NCI-H1436 (cell line): ENCODE measurements at regions not wholly inside any gene's neighbourhood (a gene's known extent, or its start where the extent isn't known, plus 50 kb on each side); places are given as distances from the start of the nearest gene placed in this dataset.

Experiments
- DNase-seq: peaks from one replicate; lab custom pipeline; 2025; lab: John Stamatoyannopoulos, UW

DNA sequence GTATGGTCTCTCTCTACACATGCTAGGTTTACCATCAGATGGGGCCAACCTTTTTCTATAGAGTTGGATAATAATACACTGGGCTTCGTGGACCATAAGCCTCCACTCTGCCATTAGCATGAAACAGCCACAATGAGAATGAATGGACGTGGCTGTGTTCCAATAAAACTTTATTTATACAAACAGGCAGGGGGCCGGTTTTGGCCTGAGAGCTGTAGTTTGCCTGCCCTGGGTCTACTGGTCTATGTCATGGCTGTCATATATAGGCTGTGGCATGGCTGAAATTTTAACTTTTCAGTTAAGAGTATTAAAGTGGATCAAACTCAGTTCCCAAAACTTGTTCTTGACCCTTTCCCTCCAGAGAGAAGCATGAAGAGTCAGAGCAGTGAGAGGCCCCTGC is 120.3 kb upstream of the MYL2 start:
- no peak for DNase-seq

DNA sequence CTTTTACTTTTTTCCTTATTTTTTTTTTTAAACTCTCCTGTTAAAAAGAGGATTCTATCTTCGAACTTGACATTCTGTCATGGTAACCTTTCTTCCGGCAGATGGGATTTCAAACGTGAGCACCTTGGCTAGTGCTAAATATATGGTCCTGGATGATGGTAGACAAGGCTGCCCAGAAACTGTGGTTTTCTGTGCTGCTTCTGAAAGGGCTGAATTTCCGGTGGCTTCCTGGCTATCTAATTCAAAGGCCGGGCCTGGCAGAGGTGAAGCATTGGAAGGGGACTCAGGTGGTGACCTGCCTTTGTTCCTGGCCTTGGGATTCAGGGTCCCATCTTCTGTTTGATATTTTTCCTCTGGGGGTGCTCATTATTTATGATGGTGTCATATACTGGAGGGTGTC is 118.6 kb upstream of the MYL2 start:
- no peak for DNase-seq

DNA sequence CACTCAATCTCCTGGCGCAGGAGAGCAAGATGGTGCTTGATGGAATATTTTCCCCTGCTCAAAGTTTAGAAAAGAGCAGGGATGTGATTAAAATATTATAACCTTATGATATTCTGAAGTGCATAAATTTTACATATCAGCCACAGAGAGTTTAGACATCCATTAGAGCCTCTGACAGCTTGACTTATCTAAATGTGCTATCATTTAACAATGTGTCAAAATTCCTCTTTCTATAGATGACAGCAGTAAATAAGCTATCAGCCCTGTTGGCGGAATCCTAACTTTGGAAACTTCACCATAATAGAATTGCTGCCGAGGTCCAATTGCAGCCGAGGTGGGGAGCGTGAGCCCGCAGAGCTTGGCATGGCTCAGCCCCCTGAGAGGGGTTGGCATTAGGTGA is 117.7 kb upstream of the MYL2 start:
- DNase-seq = no peak

DNA sequence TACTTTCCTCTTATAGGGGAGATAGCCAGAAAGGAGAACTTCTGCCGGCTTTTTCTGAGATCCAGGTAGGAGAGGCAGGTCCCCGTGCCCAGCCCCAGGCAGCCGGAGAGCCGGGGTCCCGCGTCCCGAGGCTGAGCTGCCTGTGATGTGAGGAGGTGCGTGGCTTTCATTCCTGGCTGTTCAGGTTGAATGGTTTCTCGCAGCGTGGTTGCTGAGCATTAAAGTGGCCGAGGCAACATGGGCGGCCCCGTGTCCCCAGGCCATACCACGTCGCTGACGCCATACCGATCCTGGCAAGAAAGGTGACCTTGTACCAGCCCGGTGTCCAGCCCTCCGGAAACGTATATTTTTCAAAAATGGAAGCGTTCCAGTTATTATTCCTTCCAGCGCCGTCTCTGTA is 116.7 kb upstream of the MYL2 start:
- DNase-seq = no peak

DNA sequence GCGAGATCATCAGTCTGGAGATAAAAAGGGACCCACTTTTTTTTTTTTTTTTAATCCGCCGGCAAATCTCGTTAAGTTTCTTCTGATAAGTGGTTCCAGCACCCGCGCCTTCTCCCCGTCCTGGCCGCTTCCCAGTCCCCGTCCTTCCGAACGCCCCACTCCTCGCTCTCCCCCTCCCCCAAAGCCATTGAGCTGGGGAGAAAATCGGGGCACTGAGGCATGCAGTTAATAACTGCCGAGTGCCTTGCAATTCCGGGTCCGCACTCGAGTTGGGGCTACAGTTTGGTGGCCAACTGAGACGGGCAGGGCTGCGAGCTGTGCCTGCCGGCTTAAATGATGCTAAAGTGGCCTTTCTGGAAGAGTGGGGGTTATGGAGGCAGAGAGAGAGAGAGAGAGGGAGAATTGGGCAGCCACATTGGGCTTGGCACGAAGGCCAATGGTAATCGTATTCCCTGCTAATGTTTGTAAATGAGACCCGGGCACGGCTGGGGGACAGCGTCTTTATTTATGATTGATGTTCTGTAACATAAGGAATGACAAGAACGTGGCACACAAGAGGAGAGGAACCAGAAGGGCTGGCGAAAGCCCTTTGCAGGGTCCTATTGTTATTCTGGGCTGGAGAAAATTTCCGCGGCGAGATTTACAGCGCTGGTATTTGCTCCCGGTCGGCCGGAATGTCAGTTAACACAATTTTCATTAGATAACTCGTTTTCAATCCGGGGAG is 115.4 kb upstream of the MYL2 start:
- no peak for DNase-seq

DNA sequence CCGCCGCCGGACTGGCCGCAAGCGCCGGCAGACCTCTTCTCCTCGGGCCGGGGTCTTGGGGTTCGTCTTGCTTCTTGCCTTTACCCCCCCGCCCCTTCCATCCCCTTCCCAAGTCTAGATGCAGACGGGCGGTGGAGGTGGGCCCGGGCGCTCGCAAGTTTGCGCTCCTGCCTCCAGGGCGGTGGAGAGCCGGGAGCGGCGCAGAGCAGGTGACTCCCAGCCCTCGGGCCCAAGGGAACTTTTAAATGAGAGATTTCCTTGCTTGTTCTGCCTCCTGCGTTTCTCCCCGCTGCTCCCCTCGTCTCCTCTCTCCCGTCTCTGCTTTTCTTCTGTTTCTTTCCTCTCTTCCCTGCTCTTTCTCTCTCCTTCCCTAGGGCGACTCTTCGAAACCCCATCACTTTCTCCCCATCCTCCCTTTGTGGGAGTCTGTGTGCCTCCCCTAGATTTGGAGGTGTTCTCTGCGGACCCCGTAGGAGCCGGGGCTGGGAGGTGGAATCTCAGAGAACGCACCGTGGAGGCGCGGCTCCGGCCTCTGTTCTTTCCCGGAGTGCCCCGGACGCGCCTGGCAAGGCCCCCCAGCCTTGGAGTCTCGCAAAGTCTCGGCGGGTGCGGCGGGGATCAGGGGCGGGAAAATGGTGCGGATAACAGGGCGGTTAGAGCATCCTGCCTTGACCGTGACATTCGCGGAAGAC is 114.7 kb upstream of the MYL2 start:
- DNase-seq = no peak

DNA sequence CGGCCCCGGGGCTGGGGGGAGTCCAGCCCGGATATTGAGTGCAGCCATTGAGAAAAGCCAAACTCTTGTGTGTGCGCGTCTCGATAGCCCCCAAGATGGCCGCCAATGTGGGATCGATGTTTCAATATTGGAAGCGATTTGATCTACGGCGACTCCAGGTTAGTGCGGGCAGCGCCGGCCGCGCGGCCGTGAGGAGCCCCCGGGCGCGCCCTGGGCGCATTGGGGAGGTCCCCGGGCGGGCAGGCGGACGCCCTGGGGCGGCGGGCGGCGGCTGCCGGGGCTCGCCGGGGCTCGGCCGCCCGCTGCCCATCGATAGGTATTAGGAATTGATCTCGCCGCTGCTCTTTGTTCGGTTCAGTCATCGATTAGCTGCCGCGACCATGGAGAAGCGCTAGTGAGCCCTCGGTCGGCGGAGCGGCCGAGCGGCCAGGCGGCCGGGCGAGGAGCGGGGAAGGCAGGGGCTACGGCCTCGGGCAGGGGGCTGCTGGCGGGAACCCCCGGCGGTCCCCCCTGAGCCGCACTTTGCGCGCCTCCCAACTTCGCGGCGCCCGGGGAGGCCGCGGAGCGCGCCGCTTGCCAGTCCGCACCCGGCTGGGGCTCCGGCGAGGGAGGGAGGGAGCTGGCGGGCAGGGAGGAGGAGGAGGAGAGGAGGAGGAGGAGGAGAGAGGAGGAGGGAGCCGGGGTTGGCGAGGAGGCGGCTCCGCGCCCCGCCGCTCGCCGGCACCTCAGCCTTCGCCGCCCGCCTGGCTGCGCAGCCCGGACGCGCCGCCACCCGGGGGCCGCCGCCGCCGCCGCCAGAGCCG is 113.9 kb upstream of the MYL2 start, which contains the start of gene CUX2:
Gene CUX2 (plus strand): TSS at position 83 of the 803 bp plus-strand sequence.
- no peak for DNase-seq

DNA sequence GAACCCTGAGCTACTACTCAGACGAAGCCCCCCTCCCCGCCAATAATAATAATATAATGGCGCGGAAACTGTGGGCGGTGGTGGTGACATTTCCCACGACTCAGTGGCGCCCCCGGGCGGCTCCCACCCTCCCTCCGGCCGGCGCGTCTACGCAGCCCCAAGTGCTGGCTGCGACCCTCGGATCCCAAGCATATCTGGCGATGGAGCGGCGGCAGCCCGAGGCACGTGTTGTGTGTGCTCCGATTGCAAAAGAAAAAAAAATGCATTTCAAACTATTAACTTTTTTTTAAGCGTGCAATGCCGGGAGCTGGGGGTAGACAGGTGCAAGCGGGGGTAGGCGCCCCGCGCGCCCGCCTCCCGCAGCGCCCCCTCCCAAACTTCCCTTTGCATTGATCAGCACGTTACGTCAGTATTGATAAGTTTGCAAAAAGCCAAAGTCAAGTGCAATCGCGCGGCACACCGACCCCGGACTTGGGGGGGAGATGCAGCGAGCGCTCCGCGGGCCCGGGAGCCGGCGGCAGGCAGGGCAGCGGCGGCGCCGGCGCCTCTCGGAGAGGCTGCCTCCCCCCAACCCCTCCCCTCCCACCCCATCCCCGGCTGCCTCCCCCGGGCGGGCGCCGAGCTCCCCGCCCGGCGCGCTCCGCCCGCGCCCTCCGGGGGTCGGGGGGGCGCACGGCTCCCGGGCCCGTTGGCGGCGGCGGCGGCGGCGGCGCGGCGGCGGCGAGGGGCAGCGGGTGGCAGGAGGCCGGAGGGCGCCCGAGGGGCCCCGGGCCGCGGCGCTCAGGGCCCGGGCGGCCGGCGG is 113.1 kb upstream of the MYL2 start:
- DNase-seq = no peak

DNA sequence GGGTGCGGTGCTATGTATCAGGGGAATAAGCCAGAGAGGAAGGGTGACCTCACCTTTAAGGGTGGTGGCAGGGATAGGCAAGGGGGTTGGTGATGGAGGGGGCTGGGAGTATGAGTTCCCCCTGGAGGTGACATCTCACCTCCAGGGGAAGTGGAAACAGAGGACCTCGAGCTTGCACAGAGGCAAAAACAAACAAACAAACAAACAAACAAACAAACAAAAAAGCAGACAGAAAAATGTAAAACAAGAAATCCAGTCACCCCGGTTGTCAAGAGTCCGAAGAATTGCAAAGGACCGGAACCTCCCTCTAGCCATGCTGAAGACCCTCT is 112.2 kb upstream of the MYL2 start:
- DNase-seq = no peak

DNA sequence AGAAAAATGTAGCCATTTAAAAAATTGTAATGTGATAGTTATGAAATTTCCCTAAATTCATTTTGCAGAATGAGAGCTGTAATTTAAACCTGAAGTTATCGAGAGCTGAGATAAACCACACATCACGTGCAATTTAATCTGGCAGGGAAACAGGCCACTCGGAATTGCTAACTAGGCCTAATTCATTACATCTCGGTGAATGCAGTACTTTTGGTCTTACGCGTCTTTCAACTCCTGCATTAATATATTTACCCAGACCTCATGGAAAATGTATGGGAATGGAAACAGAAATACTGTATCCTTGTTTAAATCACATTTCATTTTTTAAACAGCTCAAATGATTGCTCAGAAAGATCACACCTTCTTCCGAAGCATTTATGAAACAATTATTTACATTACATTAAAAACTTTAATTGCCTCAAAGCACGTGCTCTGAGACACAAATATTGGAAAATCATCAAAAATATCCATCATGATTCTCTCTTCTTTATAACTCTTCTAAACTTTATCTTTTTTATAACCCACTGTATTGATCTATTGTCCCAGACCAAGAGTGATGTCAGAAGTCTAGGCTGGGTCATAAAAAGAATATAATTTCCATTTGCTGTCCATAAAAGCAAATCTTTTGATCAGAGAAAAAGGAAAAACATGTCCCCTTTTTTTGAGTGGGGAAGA is 111.7 kb upstream of the MYL2 start:
- DNase-seq = no peak

DNA sequence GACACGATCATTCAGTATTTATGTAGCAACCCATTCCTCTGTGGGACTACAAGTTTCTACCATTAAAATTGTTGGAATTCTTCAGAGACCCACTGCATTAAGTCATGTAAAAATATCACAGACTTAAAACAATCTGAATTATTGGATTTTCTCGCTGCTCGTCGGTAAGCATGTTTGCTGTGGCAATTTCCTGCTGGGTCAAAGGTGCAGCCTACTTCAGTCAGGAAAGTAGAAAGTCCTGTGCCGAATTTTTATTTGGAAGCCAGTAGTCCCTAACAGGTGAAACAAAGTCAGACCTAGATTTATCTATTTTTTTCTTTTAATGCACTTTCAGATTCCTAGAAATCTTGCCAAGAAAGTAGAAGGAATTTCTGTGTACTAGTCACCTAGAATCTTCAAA is 110.4 kb upstream of the MYL2 start:
- DNase-seq = no peak

DNA sequence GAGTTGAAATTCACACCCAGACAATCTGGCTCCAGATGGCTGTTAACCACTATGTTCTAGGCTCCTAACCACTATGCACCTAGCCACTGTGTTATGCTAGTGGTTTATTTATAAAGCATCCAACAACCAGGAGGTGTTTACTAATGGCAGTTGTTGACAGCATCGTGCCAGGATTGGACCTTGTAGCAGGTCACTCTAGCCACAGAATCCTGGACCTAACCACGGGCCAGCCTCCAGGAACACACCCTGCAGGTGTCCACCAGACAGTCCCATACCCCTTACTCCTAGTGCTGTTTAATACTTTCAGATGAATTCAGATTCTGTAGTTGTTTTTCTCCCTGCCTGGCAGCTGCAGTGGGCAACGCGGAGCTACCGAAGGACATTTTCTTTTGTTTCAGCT is 109.4 kb upstream of the MYL2 start:
- DNase-seq = no peak

DNA sequence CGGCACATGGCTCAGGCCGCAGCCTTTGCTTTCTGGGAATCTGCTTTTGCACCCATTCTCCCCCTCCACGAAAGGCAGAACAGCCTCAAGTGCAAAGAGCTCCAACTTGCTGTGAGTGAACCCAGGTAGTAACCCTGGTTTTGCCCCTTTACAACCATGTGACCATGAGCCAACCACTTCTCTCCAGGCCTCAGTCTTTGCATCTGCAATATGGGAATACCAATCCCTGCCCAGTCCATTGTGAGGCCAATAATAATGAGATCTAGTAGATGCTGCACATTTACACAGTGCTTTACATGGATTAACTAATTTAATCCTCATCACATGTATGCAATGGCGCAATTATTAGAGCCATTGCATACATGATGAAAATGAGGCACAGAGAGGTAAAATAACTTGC is 108.9 kb upstream of the MYL2 start:
- DNase-seq = no peak

DNA sequence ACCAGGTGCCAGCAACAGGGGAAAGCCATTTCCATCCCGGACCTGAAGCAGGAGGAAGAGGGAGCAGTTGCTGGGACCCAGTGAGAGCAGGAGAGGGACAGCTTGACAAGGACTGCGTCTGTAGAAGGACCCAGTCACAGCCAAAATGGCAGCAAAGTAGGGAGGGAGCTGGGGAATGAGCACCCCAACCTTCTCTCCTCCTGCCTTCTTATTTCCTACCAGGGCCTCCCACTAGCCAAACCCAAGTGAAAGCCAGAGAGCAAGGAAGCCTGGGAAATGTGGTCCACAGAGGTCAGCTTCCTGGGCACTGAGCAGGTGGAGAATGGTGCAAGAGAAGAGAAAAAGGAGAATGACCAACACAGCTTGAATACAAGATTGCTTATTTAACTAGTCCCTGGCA is 108.5 kb upstream of the MYL2 start:
- no peak for DNase-seq

DNA sequence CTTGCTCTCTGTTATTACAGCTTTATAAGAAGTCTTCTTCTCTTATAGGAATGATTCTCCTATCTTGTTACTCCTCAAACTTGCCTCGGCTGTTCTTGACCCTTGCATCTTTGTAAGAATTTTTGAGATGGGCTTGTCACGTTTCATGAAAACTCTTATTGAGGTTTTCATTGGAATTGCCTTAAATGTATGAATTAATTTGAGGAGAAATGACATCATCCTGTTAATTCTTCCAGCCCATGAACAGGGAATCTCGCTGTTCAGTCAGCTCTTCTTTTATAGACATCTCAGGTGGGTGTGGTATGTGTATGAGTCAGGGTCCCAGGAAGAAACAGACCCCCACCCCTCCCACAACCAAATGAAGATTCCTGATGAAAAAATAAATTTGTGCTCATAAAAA is 107.1 kb upstream of the MYL2 start:
- no peak for DNase-seq

DNA sequence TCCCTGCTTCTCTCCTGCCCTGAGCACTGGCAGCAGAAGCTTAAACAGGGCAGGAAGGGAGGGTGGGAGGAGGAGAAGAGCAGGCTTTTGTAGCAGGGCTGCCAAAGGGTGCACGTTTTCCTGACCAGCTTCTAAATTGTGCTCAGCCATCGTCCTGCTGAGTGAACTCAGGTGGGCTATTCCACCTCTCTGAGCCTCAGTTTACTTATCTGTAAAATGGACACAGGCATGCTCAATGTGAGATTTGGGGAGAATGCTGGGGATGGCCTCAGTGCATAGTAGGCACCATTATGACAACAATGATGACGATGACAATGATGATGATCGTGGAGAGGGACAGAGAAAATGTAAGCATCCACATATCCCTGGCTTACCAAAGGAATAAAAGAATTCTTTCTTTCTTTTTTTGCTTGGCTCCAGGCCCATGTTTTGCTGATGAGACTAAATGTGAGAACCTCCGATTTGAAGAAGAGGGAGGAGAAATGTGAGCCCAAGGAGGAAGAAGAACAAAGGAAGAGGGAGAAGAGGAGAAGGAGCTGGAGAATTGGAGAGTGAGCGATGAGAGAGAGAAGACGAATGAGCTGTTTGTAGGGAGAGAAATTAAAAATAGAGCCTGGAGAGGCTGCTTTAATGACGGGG is 105.5 kb upstream of the MYL2 start:
- DNase-seq = no peak

DNA sequence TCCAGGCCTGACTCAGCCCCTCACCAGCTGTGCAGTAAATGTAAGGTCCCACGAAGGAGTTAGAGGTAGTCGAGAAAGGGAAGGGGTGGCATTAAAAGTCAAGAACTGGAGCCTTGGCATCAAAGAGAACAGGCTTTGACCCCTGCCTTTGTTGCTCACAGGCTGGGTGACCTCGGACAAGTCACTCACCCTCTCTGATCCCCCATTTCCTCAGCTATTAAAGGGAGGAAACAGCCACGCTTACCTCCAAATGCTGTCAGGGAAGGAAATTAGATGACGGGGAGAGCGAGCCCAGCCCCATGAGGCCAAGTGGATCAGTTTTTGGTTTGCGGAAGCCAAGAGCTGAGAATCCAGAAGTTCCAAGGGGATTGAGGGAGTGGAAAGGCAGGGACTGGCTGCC is 104.9 kb upstream of the MYL2 start:
- DNase-seq = no peak

DNA sequence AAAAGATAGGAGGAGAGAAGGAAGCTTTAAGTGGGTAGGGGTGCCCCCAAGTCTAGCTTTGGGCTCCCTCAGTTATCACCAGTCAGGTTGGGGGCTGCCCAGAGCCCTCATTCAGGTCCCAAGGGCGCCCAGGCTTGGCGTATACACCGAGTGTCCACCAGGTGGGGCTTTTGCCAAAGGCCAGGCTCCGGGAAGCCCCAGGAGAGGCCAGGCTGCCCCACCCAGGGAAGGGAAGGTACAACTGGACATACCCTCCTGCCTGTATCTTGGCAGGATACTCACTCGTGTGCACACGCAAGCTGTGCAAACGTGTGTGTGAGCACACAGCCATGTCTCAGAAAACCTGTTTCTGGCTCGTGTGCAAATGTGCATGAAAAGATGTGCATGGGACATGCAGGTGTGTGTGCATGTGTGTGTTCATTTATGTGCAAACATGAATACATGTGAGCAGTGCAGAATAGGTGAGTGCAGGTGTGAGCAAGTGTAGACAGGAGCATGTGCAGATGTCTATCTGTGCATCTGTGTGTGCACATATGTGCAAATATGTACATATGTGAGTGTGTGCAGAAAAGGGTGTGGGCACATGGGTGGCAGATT is 103.9 kb upstream of the MYL2 start:
- peak; percentile 29 for DNase-seq

DNA sequence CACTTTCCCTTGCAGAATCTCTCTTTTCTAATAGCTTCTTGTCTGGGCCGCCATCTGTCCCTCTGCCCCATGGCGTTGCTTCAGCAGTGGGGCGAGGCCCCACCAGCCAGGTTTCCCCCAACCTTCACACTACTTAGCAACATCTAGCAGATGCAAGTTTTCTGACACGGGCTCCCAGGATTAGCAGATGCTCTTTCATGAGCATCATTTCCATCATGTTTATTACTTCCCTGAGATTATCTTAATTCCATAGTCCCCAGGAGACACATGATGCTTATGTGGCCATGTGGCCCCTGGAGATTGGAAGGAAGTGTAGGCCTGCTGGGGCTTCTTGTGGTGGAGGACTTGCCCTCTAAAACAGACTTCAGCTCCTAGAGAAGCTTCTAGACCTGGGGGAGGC is 102.0 kb upstream of the MYL2 start:
- DNase-seq = no peak

DNA sequence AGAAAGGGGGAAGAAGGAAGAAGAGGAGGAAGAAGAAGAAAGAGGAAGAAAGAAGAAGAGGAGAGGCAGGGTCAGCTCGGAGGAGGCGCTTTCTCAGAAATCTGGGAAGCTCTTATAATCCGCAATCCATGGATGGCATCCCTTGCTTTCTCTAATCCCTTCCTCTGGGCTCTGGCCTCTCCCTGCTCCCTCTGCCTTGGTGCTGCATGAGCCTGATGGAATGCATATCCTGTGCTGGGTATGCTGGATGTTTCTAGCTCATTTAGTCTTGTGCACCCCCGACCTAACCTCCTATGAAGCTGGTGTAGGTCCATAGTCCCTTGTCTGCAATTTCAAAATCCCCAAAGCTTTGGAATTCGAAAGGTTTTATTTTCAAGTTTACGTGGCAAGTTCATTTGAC is 94.2 kb upstream of the MYL2 start:
- no peak for DNase-seq

DNA sequence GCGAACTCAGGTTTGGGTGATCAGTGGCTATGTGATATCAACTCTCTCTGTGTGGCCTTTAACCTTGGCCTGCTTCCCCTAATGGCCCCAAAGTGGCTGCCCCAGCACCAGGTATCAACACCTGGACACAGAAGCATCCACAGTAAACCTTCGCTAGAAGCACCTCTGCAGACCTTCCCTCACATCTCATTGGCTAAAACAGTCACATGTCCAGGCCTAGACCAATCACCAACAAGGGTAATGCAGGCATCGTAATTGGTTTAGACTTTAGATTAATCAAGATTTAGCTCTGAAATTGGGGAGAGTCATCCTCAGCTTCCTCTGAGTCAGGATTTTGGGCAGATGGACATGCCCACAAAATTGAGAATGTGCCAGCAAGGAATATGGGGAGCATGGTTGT is 92.5 kb upstream of the MYL2 start:
- no peak for DNase-seq
